HEK293 (cell line): ENCODE measurements at regions not wholly inside any gene's neighbourhood (a gene's known extent, or its start where the extent isn't known, plus 50 kb on each side); places are given as distances from the start of the nearest gene placed in this dataset.

ENCODE experiments used
- CTCF ChIA-PET: fragments of 350-600 bp; formaldehyde crosslinking; extraction: SDS; loops from one replicate; lab custom pipeline; 2021; ENCODE audit warnings: antibody characterized with exemption; lab: Yijun Ruan, JAX
- POLR2A ChIA-PET: fragments of 300-600 bp; formaldehyde crosslinking; extraction: SDS; loops from one replicate; lab custom pipeline; 2020; ENCODE audit warnings: antibody characterized with exemption, inconsistent platforms; lab: Yijun Ruan, JAX
- H3K27ac ChIP-seq: fragments of 200-500 bp; sonication (Bioruptor generic); 2 replicates; pipeline ENCODE4 v1.5.1; 2014; ENCODE audit warnings: low read depth, low read length, control low read depth, inconsistent platforms; ENCODE audit errors: extremely low read depth
- H3K36me3 ChIP-seq, 2 experiments: fragments of 200-500 bp in 1 of 2; sonication (Bioruptor generic) in 1 of 2; 1 replicate in 1 of 2; 2 replicates in 1 of 2; pipeline ENCODE4 v1.5.1; 2014 to 2017; ENCODE audit warnings: inconsistent platforms in 2 of 2, low read length in 2 of 2; ENCODE audit not compliant: control insufficient read depth in 2 of 2, insufficient read depth in 1 of 2
- H3K4me1 ChIP-seq: fragments of 200-500 bp; sonication (Bioruptor generic); 2 replicates; pipeline ENCODE4 v1.5.1; 2014; ENCODE audit warnings: mild to moderate bottlenecking, low read length, inconsistent platforms; ENCODE audit not compliant: control insufficient read depth, insufficient read depth
- H3K4me3 ChIP-seq: 2 replicates; pipeline ENCODE4 v1.5.1; 2011; ENCODE audit warnings: low read depth, mild to moderate bottlenecking, control low read depth, low read length, moderate library complexity
- H3K9me3 ChIP-seq: fragments of 200-500 bp; sonication (Bioruptor generic); 2 replicates; pipeline ENCODE4 v1.5.1; 2014; ENCODE audit warnings: low read depth, low read length, inconsistent platforms; ENCODE audit not compliant: control insufficient read depth, insufficient read depth
- HOXA7 ChIP-seq: sonication (generic); formaldehyde crosslinking; IDR thresholded peaks from 2 replicates; pipeline ENCODE4 v1.8.1; 2022; ENCODE audit warnings: missing genetic modification reagents, borderline replicate concordance
- KLF7 ChIP-seq: fragments of 450-650 bp; formaldehyde crosslinking; IDR thresholded peaks from 2 replicates; pipeline ENCODE4 v1.5.1; 2016; ENCODE audit warnings: missing biosample characterization, missing genetic modification characterization, borderline replicate concordance
- TCF7L2 ChIP-seq: IDR thresholded peaks from 2 replicates; pipeline ENCODE4 v1.6.1; 2011; ENCODE audit warnings: low read depth, mild to moderate bottlenecking, inconsistent platforms, low read length, moderate library complexity, borderline replicate concordance
- YY1 ChIP-seq: fragments of 450-650 bp; formaldehyde crosslinking; IDR thresholded peaks from 2 replicates; pipeline ENCODE4 v1.5.1; 2018; ENCODE audit warnings: missing biosample characterization, missing genetic modification characterization
- ZBTB17 ChIP-seq: fragments of 450-650 bp; formaldehyde crosslinking; IDR thresholded peaks from 2 replicates; pipeline ENCODE4 v1.5.1; 2016; ENCODE audit warnings: missing biosample characterization, missing genetic modification characterization
- ZNF211 ChIP-seq: fragments of 450-650 bp; formaldehyde crosslinking; IDR thresholded peaks from 2 replicates; pipeline ENCODE4 v1.5.1; 2016; ENCODE audit warnings: low read depth, missing biosample characterization, missing genetic modification characterization
- ZNF221 ChIP-seq: fragments of 450-650 bp; formaldehyde crosslinking; IDR thresholded peaks from 2 replicates; pipeline ENCODE4 v1.5.1; 2017; ENCODE audit warnings: missing biosample characterization, missing genetic modification characterization, borderline replicate concordance
- ZNF239 ChIP-seq: fragments of 450-650 bp; formaldehyde crosslinking; IDR thresholded peaks from 2 replicates; pipeline ENCODE4 v1.5.1; 2016; ENCODE audit warnings: missing biosample characterization, missing genetic modification characterization
- ZNF311 ChIP-seq: fragments of 450-650 bp; formaldehyde crosslinking; IDR thresholded peaks from 2 replicates; pipeline ENCODE4 v1.5.1; 2017; ENCODE audit warnings: missing biosample characterization, missing genetic modification characterization, borderline replicate concordance
- ZNF324 ChIP-seq: fragments of 450-650 bp; formaldehyde crosslinking; IDR thresholded peaks from 2 replicates; pipeline ENCODE4 v1.5.1; 2016; ENCODE audit warnings: missing biosample characterization, missing genetic modification characterization
- ZNF350 ChIP-seq: fragments of 450-650 bp; formaldehyde crosslinking; IDR thresholded peaks from 2 replicates; pipeline ENCODE4 v1.5.0; 2017; ENCODE audit warnings: missing biosample characterization, mild to moderate bottlenecking, missing genetic modification characterization
- ZNF48 ChIP-seq: fragments of 450-650 bp; formaldehyde crosslinking; IDR thresholded peaks from 2 replicates; pipeline ENCODE4 v1.5.1; 2016; ENCODE audit warnings: missing biosample characterization, missing genetic modification characterization
- ZNF544 ChIP-seq: fragments of 450-650 bp; formaldehyde crosslinking; IDR thresholded peaks from 2 replicates; pipeline ENCODE4 v1.5.0; 2017; ENCODE audit warnings: missing biosample characterization, missing genetic modification characterization
- ZNF548 ChIP-seq: fragments of 450-650 bp; formaldehyde crosslinking; IDR thresholded peaks from 2 replicates; pipeline ENCODE4 v1.5.1; 2016; ENCODE audit warnings: missing biosample characterization, missing genetic modification characterization
- ZNF555 ChIP-seq: fragments of 450-650 bp; formaldehyde crosslinking; conservative IDR thresholded peaks from 2 replicates; pipeline ENCODE4 v1.5.1; 2017; ENCODE audit warnings: missing biosample characterization, mild to moderate bottlenecking, missing genetic modification characterization, inconsistent platforms
- ZNF558 ChIP-seq: fragments of 450-650 bp; formaldehyde crosslinking; IDR thresholded peaks from 2 replicates; pipeline ENCODE4 v1.5.1; 2016; ENCODE audit warnings: missing biosample characterization, missing genetic modification characterization
- ZNF629 ChIP-seq: fragments of 450-650 bp; formaldehyde crosslinking; IDR thresholded peaks from 2 replicates; pipeline ENCODE4 v1.5.1; 2017; ENCODE audit warnings: missing biosample characterization, missing genetic modification characterization
- ZNF707 ChIP-seq: fragments of 450-650 bp; formaldehyde crosslinking; IDR thresholded peaks from 2 replicates; pipeline ENCODE4 v1.5.1; 2016; ENCODE audit warnings: missing biosample characterization, missing genetic modification characterization
- ZNF776 ChIP-seq: fragments of 450-650 bp; formaldehyde crosslinking; IDR thresholded peaks from 2 replicates; pipeline ENCODE4 v1.5.0; 2017; ENCODE audit warnings: missing biosample characterization, missing genetic modification characterization, borderline replicate concordance
- ZSCAN23 ChIP-seq: fragments of 450-650 bp; formaldehyde crosslinking; IDR thresholded peaks from 2 replicates; pipeline ENCODE4 v1.5.1; 2016; ENCODE audit warnings: missing biosample characterization, missing genetic modification characterization
- TF ChIP-seq, protein P1 (sequence below): fragments of 450-650 bp; formaldehyde crosslinking; IDR thresholded peaks from 2 replicates; pipeline ENCODE4 v1.5.1; 2016; ENCODE audit warnings: missing biosample characterization, missing genetic modification characterization
- TF ChIP-seq, protein P2 (sequence below): fragments of 450-650 bp; formaldehyde crosslinking; IDR thresholded peaks from 2 replicates; pipeline ENCODE4 v1.5.1; 2016; ENCODE audit warnings: missing biosample characterization, missing genetic modification characterization

GRCh38 chr12:13503094-13503835, 306.7 kb downstream of the EMP1 start:
- H3K27ac ChIP-seq, result no peak overlapping the region
- CTCF ChIA-PET, result interaction anchor here (0.9 kb wide), 1 partner anchor 225 kb away, joined by 3 read pairs; no protein-coding TSS in a partner anchor
- POLR2A ChIA-PET, result no interaction called here

DNA sequence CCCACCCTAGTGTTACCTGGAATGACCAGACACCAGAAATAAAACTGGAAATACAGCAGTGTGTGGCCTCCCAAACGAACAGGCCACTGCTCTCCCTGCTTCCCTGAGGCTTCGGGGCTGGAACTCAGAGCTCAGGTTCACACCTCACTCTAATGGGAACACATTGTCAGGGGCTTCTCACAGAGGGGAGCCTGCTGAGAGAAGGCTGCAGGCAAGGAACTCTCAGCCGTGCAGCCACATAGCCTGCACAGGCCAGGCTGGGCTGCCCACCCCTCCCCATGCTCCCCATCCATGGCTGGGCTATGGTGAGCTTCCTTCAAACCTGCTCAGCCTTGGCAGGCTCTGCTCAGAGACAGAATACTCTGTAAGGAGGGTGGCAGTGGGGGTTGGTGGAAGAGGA, 302.5 kb downstream of the EMP1 start:
- H3K36me3 ChIP-seq, result no peaks in the 10 kb centered on the region
- POLR2A ChIA-PET, result no interaction called here
- H3K4me3 ChIP-seq, result no peak overlapping the region
- no peaks in the 10 kb centered on the region for H3K9me3 ChIP-seq
- no peak overlapping the region for H3K27ac ChIP-seq
- H3K4me1 ChIP-seq, result no peaks in the 10 kb centered on the region
- CTCF ChIA-PET, result interaction anchor here (0.6 kb wide), 1 partner anchor 21 kb away, joined by 3 read pairs; no protein-coding TSS in a partner anchor
- TF ChIP-seq ZNF548 (tag by site-specific recombination), result no peak
- TF ChIP-seq ZNF324 (tag by site-specific recombination), result no peak
- TF ChIP-seq ZNF48 (tag by site-specific recombination), result no peak
- TF ChIP-seq ZNF350, result no peak
- no peak for TF ChIP-seq ZNF558
- TF ChIP-seq ZNF221 (tag by site-specific recombination), result no peak
- no peak for TF ChIP-seq ZNF544
- no peak for TF ChIP-seq ZNF776
- no peak for TF ChIP-seq KLF7 (tag by site-specific recombination)
- TF ChIP-seq YY1 (tag by site-specific recombination), result no peak
- TF ChIP-seq HOXA7 (CRISPR knock-in tag), result no peak
- TF ChIP-seq, protein P1, sequence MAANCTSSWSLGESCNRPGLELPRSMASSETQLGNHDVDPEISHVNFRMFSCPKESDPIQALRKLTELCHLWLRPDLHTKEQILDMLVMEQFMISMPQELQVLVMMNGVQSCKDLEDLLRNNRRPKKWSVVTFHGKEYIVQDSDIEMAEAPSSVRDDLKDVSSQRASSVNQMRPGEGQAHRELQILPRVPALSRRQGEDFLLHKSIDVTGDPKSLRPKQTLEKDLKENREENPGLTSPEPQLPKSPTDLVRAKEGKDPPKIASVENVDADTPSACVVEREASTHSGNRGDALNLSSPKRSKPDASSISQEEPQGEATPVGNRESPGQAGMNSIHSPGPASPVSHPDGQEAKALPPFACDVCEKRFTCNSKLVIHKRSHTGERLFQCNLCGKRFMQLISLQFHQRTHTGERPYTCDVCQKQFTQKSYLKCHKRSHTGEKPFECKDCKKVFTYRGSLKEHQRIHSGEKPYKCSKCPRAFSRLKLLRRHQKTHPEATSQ (tag by site-specific recombination), result no peak
- TF ChIP-seq ZNF311 (tag by site-specific recombination), result no peak
- TF ChIP-seq ZBTB17 (tag by site-specific recombination), result no peak
- TF ChIP-seq ZNF239, result no peak
- TF ChIP-seq ZNF555 (tag by site-specific recombination), result no peak
- TF ChIP-seq, protein P2, sequence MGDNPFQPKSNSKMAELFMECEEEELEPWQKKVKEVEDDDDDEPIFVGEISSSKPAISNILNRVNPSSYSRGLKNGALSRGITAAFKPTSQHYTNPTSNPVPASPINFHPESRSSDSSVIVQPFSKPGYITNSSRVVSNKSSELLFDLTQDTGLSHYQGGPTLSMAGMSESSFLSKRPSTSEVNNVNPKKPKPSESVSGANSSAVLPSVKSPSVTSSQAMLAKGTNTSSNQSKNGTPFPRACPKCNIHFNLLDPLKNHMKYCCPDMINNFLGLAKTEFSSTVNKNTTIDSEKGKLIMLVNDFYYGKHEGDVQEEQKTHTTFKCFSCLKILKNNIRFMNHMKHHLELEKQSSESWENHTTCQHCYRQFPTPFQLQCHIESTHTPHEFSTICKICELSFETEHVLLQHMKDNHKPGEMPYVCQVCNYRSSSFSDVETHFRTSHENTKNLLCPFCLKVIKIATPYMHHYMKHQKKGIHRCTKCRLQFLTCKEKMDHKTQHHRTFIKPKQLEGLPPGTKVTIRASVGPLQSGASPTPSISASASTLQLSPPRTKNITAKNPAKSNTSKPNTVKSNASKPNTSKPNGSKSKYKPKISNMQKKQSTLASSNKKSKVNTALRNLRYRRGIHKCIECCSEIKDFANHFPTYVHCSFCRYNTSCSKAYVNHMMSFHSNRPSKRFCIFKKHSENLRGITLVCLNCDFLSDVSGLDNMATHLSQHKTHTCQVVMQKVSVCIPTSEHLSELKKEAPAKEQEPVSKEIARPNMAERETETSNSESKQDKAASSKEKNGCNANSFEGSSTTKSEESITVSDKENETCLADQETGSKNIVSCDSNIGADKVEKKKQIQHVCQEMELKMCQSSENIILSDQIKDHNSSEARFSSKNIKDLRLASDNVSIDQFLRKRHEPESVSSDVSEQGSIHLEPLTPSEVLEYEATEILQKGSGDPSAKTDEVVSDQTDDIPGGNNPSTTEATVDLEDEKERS (tag by site-specific recombination), result no peak
- no peak for TF ChIP-seq TCF7L2
- TF ChIP-seq, all 188 proteins: peak for 0

More at GRCh38 chr12:13503094-13503835, 306.7 kb downstream of the EMP1 start:
- Histone ChIP-seq H3K9me3 (no peaks in the 10 kb centered on the region), H3K4me3 (no peak overlapping the region), H3K4me1 (no peaks in the 10 kb centered on the region), H3K36me3 (no peaks in the 10 kb centered on the region)
- no peak for TF ChIP-seq ZSCAN23 (tag by site-specific recombination)
- no peak for TF ChIP-seq ZNF707 (tag by site-specific recombination)
- TF ChIP-seq, protein P1 (tag by site-specific recombination), result no peak
- no peak for TF ChIP-seq ZNF629 (tag by site-specific recombination)
- TF ChIP-seq ZNF211 (tag by site-specific recombination), result no peak
